ENCODE measurements at regions not wholly inside any gene's neighbourhood (a gene's known extent, or its start where the extent isn't known, plus 50 kb on each side); places are given as distances from the start of the nearest gene placed in this dataset.

GRCh38 chr5:74316064-74316603 is 324.4 kb downstream of the ENC1 start:
- DNase-seq (ENCODE audit: low read depth): no peak

DNA sequence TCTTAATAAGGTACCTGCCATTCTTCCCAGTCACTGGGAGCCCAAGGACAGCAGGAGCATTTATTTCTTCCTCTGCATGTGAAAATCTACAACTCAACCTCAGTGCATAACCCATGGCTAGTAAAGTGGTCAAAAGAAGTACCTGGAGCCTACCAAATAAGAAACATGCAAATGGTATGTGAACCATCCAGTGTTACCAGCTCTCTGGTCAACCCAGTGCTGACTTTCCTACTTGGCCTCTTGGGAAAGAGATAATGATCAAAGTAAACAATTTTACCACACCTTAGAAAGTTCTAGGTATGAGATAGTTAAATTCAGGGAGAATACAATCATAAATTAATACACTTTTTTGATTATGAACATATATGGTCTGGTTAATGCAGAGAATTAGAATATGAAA is 325.6 kb downstream of the ENC1 start:
- DNase-seq (ENCODE audit: low read depth): no peak

DNA sequence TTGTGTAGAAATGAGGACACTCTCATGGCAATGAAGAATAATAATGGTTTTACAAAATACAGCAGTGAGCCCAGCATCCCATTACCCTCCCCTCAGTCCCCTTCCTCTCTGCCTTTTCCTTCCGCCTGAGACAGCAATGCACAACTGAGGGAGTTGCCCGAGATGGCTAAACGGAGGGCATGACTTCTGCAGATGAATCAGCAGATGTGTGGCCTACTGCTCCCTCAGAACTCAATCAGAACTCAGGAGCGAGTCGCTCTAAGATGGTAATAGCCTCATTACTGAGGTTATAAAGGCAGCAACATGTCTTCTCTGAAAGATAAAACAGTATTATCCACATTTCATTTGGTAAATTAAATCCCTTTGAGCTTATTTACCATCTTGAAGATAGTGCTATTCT is 326.6 kb downstream of the ENC1 start:
- no peak for DNase-seq (ENCODE audit: low read depth)

DNA sequence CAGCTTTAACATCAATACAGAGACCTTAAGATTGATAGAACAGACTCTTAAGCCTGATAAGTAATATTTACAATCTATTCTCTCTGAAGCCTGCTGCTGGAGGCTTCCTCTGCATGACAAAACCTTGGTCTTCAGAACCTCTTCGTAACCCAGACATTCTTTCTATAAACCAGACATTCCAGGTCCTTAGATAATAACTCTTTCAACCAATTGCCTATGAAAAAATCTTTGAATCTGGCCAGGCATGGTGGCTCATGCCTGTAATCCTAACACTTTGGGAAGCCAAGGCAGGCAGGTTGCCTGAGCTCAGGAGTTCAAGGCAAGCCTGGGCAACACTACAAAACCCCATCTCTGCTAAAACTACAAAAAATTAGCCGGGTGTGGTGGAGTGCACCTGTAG is 327.8 kb downstream of the ENC1 start:
- DNase-seq (ENCODE audit: low read depth): no peak

DNA sequence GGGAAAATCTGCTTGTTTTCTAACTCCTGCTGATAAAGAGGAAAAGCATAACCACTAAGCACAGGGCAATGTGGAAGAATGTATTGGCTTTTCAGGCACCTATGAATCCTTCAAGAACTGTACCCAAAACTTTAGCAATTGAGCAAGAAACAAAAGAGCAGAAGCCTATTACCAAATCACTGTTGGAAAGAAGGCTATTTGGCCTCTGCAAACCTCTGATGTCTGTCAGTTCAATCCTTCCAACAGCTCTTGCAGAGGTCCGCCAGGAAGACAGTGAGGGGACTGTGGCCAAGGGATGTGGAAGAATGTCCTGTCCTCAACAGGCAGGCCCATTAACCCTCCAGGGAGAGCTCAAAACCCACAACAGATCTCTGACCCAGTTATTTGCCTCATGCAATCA is 328.6 kb downstream of the ENC1 start:
- DNase-seq (ENCODE audit: low read depth): no peak

DNA sequence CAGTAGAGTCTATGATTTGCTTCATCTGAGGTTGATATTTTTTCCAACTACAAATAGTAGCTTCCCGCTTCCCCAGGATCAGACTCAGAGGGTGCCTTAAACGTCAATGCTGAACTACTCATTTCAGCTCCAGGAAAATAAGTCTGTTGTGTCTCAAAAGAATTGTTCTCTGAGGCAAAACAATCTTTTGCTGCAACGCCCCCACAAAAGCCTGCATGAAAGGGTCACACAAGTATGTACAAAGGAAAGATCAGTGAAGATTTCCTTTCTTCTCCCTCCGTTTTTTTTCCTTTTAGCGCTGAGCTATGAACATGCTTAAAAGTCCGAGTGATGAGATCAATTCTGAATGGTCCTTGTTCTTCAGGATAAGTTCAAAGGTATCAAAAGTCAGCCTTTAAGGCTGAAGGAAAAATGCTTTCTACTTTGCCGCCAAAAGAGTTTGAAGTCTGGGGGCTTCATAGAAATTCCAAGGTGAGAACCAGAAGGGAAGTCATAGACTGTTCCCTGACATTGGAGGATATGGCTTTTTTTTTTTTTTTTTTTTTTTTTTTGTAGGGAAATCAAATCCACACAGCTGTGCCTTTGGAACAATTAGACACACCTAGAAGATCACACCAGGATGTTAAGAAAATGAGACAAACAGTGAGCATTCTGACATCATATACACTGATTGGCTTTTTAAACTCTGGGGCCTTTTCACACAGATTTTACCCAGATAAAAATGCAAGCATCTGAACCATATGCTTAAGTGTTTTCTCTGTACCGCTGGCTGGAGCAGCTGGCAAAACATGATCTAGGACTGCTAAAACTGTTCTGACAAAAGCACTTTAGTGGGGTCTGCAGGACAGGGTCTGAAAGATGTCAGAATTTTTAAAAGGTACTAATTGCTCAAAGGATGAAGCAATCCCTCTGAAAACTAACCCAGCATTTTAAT is 329.3 kb downstream of the ENC1 start:
- no peak for DNase-seq (ENCODE audit: low read depth)

- DNase-seq (ENCODE audit: low read depth): no peak
Observed at GRCh38 chr5:74310386-74310785, 330.1 kb downstream of the ENC1 start.

GRCh38 chr5:74309050-74309449 is 331.5 kb downstream of the ENC1 start:
- DNase-seq (ENCODE audit: low read depth): no peak

- DNase-seq (ENCODE audit: low read depth): no peak
Observed at GRCh38 chr5:74306845-74307244, 333.7 kb downstream of the ENC1 start.

DNA sequence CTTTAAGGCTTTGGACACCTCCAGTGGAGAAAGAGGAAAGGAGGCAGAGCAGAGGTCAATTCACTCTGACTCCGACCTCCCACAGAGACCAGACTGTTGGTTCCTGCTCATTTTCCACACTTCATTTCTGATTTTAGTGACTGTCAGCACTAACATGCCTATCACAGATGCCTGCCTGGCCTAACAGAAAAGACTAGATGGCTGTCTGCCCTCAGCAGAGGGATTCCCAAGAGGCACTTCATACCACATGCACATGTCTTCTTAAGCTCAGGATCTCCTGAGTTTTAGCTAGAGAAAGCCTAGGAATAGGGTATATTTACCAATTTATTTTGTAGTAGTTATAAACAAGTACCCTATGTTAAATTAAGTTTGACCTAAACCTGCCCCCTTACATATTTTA is 336.0 kb downstream of the ENC1 start:
- no peak for DNase-seq (ENCODE audit: low read depth)

DNA sequence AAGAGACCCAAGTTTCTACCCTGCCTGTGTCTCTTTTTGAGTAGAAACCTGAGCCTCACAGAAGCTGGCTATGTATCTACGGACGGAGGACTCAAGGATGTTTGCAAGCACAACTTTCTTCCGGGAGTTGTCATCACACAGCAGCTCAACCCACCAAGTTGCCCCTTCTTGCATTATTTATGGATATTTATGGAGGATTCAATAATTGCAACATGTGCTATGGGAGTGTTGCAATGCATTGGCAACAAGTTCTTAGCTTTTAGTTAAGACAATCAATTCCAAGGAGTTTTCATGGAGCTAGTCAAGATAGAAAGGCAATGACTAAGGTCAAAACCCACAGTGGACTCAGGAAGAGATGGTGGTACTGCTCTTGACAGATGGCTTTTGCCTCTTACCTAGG is 336.9 kb downstream of the ENC1 start:
- no peak for DNase-seq (ENCODE audit: low read depth)

DNA sequence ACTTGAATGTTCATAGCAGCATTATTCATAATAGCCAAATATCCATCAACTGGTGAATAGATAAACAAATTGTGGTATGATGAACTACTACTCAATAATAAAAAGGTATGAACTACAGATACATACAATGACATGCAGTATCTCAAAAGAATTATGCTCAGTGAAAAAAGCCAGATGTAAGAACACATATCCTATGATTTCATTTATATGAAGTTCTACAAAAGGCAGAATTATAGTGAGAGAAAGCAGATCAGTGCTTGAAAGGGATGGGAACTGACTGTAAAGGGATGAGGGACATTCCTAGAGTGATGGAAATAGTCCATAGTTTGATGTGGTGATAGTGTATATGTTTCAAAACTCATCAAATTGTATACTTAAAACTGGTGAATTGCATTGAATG is 339.0 kb downstream of the ENC1 start:
- no peak for DNase-seq (ENCODE audit: low read depth)

- DNase-seq (ENCODE audit: low read depth): no peak
Observed at GRCh38 chr5:74300808-74301389, 339.6 kb downstream of the ENC1 start.

- DNase-seq (ENCODE audit: low read depth): no peak
Observed at GRCh38 chr5:74299833-74300232, 340.7 kb downstream of the ENC1 start.

- no peak for DNase-seq (ENCODE audit: low read depth)
Observed at GRCh38 chr5:74296685-74297408, 343.7 kb downstream of the ENC1 start.

GRCh38 chr5:74295676-74296075 is 344.9 kb downstream of the ENC1 start:
- no peak for DNase-seq (ENCODE audit: low read depth)

- DNase-seq (ENCODE audit: low read depth): no peak
Observed at GRCh38 chr5:74295141-74295540, 345.4 kb downstream of the ENC1 start.

DNA sequence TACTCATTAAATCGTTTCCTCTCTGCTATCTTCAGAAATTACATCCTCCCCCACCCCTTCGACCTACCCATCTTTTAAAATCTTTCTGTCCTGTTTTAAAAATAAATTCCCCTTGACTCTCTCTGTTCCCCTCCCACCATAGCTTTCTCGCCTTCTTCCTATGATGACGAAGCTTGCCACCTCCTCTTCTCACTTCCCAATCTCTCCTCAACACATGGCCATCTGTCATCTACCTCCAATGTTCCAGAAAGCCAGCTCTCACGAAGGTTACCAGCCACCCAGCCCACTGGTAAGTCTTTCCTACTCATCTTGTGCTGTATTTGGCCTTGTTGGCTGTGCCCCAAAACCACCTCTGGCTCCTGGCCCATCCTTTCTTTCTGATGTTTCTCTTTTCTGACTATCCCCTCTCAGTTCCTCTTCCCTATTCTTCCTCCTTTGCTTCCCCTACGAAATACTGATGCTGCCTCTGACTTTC is 346.3 kb downstream of the ENC1 start:
- DNase-seq (ENCODE audit: low read depth): no peak

DNA sequence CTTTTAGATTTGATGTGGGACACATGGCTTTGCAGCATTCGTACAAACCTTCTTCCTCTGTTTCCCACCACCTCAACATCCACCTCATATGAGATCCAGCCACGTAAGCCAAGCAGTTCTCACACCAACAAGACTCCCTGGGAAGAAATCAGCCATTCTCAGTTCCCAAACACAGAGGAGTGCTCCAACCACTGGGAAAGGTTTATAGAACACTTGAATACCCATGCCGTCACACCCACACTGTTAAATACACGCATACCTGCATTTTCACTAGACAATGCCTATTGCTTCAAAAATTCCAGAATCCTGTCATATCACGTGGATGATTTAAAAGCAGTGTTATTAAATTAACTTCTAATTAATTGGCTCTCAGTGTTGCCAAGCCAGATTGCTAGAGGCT is 347.3 kb downstream of the ENC1 start:
- DNase-seq (ENCODE audit: low read depth): no peak

DNA sequence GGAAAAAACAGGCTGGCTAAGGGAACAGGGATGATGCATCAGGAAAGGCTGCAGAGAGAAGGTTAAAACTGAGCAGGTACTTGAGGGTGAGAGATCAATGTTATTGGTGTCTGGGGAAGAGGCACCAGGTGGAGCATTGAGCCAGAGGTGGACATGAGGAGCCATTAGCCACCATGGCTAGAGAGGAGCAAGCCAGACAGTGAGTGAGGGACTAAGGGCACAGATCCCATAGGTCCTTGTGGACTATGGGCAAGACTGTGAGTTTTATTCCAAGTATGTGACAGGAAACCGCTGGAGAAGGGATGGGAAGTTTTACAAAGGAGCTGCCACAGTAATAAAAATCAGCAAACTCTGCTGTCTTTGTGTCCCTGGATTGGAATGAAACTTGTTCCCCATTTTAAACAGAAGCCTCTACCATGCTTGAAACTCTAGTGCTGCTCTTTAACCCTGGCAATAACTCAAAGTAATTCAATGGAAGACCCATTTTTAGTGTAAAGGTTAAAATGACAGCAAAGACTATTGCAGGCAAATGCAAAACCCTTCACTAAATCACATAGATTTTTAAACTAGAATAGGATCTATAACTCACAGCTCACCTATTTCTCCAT is 349.8 kb downstream of the ENC1 start:
- no peak for DNase-seq (ENCODE audit: low read depth)

GRCh38 chr5:74289691-74290090 is 350.8 kb downstream of the ENC1 start:
- DNase-seq (ENCODE audit: low read depth): no peak

- DNase-seq (ENCODE audit: low read depth): no peak
Observed at GRCh38 chr5:74289238-74289637, 351.3 kb downstream of the ENC1 start.
